Psoas muscle (tissue), 7 donors: ENCODE measurements at regions not wholly inside any gene's neighbourhood (a gene's known extent, or its start where the extent isn't known, plus 50 kb on each side); places are given as distances from the start of the nearest gene placed in this dataset.

ENCODE experiments used
- ATAC-seq, 4 donors: fragments of 200-7000 bp; cut with Tn5 transposase; one replicate each; pipeline ENCODE4 v1.9.1; 2020; ENCODE audit warnings: moderate library complexity in 3 of 4, mild to moderate bottlenecking in 2 of 4
- DNase-seq, 2 donors: peaks; one replicate each; pipeline ENCODE4 v3.0.0-alpha.2; 2020
- H3K27ac ChIP-seq: fragments of 200-600 bp; one replicate; pipeline ENCODE4 v1.8.0; 2022
- H3K27me3 ChIP-seq, 3 donors: fragments of 200-600 bp in 1 of 3; one replicate each; pipeline versions ENCODE4 v1.6.1 to v1.8.0; 2013 to 2022; ENCODE audit warnings: low read length in 2 of 3, mild to moderate bottlenecking in 2 of 3, moderate library complexity in 1 of 3; ENCODE audit not compliant: insufficient read depth in 3 of 3
- H3K36me3 ChIP-seq, 2 donors: fragments of 200-600 bp in 1 of 2; one replicate each; pipeline versions ENCODE4 v1.6.1 to v1.8.0; 2013 to 2022; ENCODE audit warnings: low read depth in 1 of 2, mild to moderate bottlenecking in 1 of 2, moderate library complexity in 1 of 2; ENCODE audit not compliant: insufficient read depth in 1 of 2
- H3K4me1 ChIP-seq: fragments of 200-600 bp; one replicate; pipeline ENCODE4 v1.8.0; 2022
- H3K4me3 ChIP-seq: fragments of 200-600 bp; one replicate; pipeline ENCODE4 v1.8.0; 2022; ENCODE audit warnings: mild to moderate bottlenecking
- H3K9me3 ChIP-seq: fragments of 200-600 bp; one replicate; pipeline ENCODE4 v1.8.0; 2022
- CTCF ChIP-seq: fragments of 200-600 bp; IDR thresholded peaks from one replicate; pipeline ENCODE4 v1.8.0; 2022; ENCODE audit warnings: antibody characterized with exemption
- WGBS, 3 donors: extraction: QIAGEN DNeasy Blood & Tissue Kit; methylation state at CpG; one replicate each; pipeline versions ENCODE4 v1.1.6 to v1.1.7; 2013; 5-methylcytosine and 5-hydroxymethylcytosine counted together
- intact Hi-C, 2 donors: fragments of 100-400 bp; cut with DNase I; formaldehyde crosslinking; loops; one replicate each; pipeline versions ENCODE4 v1.11.0 to v1.14.2; 2022
- donor health status: healthy with polysubstance abuse.
- donor health status: DM: no; HTN: no; CAD: no; lungs with moderate emphysema.
- donor health status: Bipolar disorder and iron deficiency.
- donor health status: healthy.
- donor health status: DM: yes; HTN: yes; CAD: no.
- donor health status: DM: no; HTN: no; CAD: no.
- donor health status: DM: yes; HTN: yes; CAD: no.

GRCh38 chr5:158619083-158619788, 480.5 kb downstream of the EBF1 start:
- H3K4me3 ChIP-seq = no peak overlapping the region
- peak in 1 of 4 donors; percentile 27 for ATAC-seq

GRCh38 chr5:158618256-158618655, 481.5 kb downstream of the EBF1 start:
- intact Hi-C loops = no loop called here
- H3K27ac ChIP-seq = no peak overlapping the region

More at GRCh38 chr5:158619083-158619788, 480.5 kb downstream of the EBF1 start:
- WGBS, 3 donors = 7 to 17% (median 8%) methylated on average over 3 of the region's 3 CpGs
- Histone ChIP-seq H3K9me3 (no peaks in the 10 kb centered on the region), H3K27me3 (no peaks in the 10 kb centered on the region), H3K27ac (no peak overlapping the region), H3K4me1 (no peaks in the 10 kb centered on the region), H3K36me3 (no peaks in the 10 kb centered on the region)
- TF ChIP-seq CTCF = no peak
- no peak for DNase-seq
- intact Hi-C loops = no loop called here

GRCh38 chr5:158616707-158617106, 483.0 kb downstream of the EBF1 start:
- H3K27ac ChIP-seq = no peak overlapping the region
- no peak for TF ChIP-seq CTCF
- ATAC-seq = no peak
- intact Hi-C loops = no loop called here
- H3K4me3 ChIP-seq = no peak overlapping the region
- no peaks in the 10 kb centered on the region for H3K9me3 ChIP-seq
- H3K27me3 ChIP-seq = no peaks in the 10 kb centered on the region
- DNase-seq = no peak
- no peaks in the 10 kb centered on the region for H3K36me3 ChIP-seq
- no peaks in the 10 kb centered on the region for H3K4me1 ChIP-seq

More at GRCh38 chr5:158618256-158618655, 481.5 kb downstream of the EBF1 start:
- H3K4me1 ChIP-seq = no peaks in the 10 kb centered on the region
- H3K27me3 ChIP-seq = no peaks in the 10 kb centered on the region
- 56 to 65% (median 62%) methylated on average over 2 of the region's 2 CpGs for WGBS, 3 donors
- H3K4me3 ChIP-seq = no peak overlapping the region
- H3K36me3 ChIP-seq = no peaks in the 10 kb centered on the region
- DNase-seq (no peak), ATAC-seq (no peak)
- H3K9me3 ChIP-seq = no peaks in the 10 kb centered on the region
- no peak for TF ChIP-seq CTCF

GRCh38 chr5:158614951-158615350, 484.8 kb downstream of the EBF1 start:
- no peak for DNase-seq
- WGBS, 3 donors = 59 to 65% (median 59%) methylated on average over 2 of the region's 2 CpGs
- Histone ChIP-seq H3K4me3 (no peak overlapping the region), H3K4me1 (no peaks in the 10 kb centered on the region), H3K27ac (no peak overlapping the region), H3K27me3 (no peaks in the 10 kb centered on the region), H3K9me3 (no peaks in the 10 kb centered on the region), H3K36me3 (no peaks in the 10 kb centered on the region)
- ATAC-seq = no peak
- intact Hi-C loops = no loop called here
- no peak for TF ChIP-seq CTCF

GRCh38 chr5:158611581-158611980, 488.1 kb downstream of the EBF1 start:
- Histone ChIP-seq H3K27me3 (no peaks in the 10 kb centered on the region), H3K4me1 (no peaks in the 10 kb centered on the region), H3K4me3 (no peak overlapping the region), H3K27ac (no peak overlapping the region), H3K9me3 (no peaks in the 10 kb centered on the region), H3K36me3 (no peaks in the 10 kb centered on the region)
- WGBS, 3 donors = 88 to 91% (median 89%) methylated on average over 4 of the region's 4 CpGs
- ATAC-seq (no peak), DNase-seq (no peak)
- no peak for TF ChIP-seq CTCF
- intact Hi-C loops = no loop called here
